ENCODE measurements at regions not wholly inside any gene's neighbourhood (a gene's known extent, or its start where the extent isn't known, plus 50 kb on each side); places are given as distances from the start of the nearest gene placed in this dataset.

- H3K4me3 ChIP-seq (ENCODE audit: low read depth, low read length): no peak overlapping the region
- ChIA-PET POLR2A (no interaction called here), CTCF (interaction anchor here (1.2 to 2.1 kb wide), 2 partner anchors 13 to 22 kb away, joined by 3 to 8 read pairs; no protein-coding TSS in a partner anchor)
- TF ChIP-seq, protein P1, sequence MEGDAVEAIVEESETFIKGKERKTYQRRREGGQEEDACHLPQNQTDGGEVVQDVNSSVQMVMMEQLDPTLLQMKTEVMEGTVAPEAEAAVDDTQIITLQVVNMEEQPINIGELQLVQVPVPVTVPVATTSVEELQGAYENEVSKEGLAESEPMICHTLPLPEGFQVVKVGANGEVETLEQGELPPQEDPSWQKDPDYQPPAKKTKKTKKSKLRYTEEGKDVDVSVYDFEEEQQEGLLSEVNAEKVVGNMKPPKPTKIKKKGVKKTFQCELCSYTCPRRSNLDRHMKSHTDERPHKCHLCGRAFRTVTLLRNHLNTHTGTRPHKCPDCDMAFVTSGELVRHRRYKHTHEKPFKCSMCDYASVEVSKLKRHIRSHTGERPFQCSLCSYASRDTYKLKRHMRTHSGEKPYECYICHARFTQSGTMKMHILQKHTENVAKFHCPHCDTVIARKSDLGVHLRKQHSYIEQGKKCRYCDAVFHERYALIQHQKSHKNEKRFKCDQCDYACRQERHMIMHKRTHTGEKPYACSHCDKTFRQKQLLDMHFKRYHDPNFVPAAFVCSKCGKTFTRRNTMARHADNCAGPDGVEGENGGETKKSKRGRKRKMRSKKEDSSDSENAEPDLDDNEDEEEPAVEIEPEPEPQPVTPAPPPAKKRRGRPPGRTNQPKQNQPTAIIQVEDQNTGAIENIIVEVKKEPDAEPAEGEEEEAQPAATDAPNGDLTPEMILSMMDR (IDR thresholded peaks at IDR 0.05; ENCODE audit: insufficient read depth, low read depth, low read length): no peak
- peaks cover 2% of the 10 kb centered on the region; the same call in 1 of the 2 replicates for H3K27me3 ChIP-seq (ENCODE audit: control insufficient read depth, insufficient read depth, low read length)
- no peak for DNase-seq (ENCODE audit: low read depth)
- no peaks in the 10 kb centered on the region for H3K36me3 ChIP-seq (ENCODE audit: control insufficient read depth, insufficient read depth, low read length)
These were observed 196.6 kb downstream of the RBFOX3 start for GRCh38 chr17:79414063-79414792.

- Histone ChIP-seq H3K27me3 (ENCODE audit: control insufficient read depth, insufficient read depth, low read length) (peaks cover 2% of the 10 kb centered on the region; the same call in 1 of the 2 replicates), H3K36me3 (ENCODE audit: control insufficient read depth, insufficient read depth, low read length) (no peaks in the 10 kb centered on the region), H3K4me3 (ENCODE audit: low read depth, low read length) (no peak overlapping the region)
- DNase-seq (ENCODE audit: low read depth): no peak
- POLR2A ChIA-PET: no interaction called here
- CTCF ChIA-PET: interaction anchor here (1.2 to 2.1 kb wide), 2 partner anchors 13 to 21 kb away, joined by 3 to 8 read pairs; no protein-coding TSS in a partner anchor
- TF ChIP-seq, protein P1 (IDR thresholded peaks at IDR 0.05; ENCODE audit: insufficient read depth, low read depth, low read length): no peak
These were observed 197.2 kb downstream of the RBFOX3 start for GRCh38 chr17:79413611-79414010.

GRCh38 chr17:79412886-79413390 lies 197.9 kb downstream of the RBFOX3 start:
- TF ChIP-seq, protein P1 (IDR thresholded peaks at IDR 0.05; ENCODE audit: insufficient read depth, low read depth, low read length): no peak
- DNase-seq (ENCODE audit: low read depth): no peak
- ChIA-PET POLR2A (no interaction called here), CTCF (no interaction called here)
- Histone ChIP-seq H3K36me3 (ENCODE audit: control insufficient read depth, insufficient read depth, low read length) (no peaks in the 10 kb centered on the region), H3K4me3 (ENCODE audit: low read depth, low read length) (no peak overlapping the region), H3K27me3 (ENCODE audit: control insufficient read depth, insufficient read depth, low read length) (no peaks in the 10 kb centered on the region; the same call in none of the 2 replicates)

DNA sequence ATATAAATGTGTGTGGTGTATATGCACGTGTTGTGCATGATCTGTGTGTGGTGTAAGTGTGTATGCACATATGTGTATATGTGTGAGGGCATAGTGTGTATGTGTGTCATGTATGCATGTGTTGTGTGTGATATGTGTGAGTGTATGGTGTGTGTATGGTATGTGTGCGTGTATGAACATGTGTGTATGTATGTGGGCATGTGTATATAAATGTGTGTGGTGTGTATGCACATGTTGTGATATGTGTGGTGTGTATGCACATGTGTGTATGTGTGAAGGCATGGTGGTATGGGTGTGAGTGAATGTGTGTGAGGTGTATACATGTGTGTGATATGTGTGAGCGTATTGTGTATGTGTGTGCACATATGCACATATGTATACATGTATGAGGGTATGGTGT lies 198.7 kb downstream of the RBFOX3 start:
- DNase-seq (ENCODE audit: low read depth): no peak
- ChIA-PET CTCF (no interaction called here), POLR2A (no interaction called here)
- TF ChIP-seq, protein P1 (IDR thresholded peaks at IDR 0.05; ENCODE audit: insufficient read depth, low read depth, low read length): no peak
- no peaks in the 10 kb centered on the region for H3K36me3 ChIP-seq (ENCODE audit: control insufficient read depth, insufficient read depth, low read length)
- H3K27me3 ChIP-seq (ENCODE audit: control insufficient read depth, insufficient read depth, low read length): peaks cover 2% of the 10 kb centered on the region
- H3K4me3 ChIP-seq (ENCODE audit: low read depth, low read length): no peak overlapping the region

- ChIA-PET CTCF (interaction anchor here (2.4 kb wide), 1 partner anchor 10 kb away, joined by 23 read pairs; no protein-coding TSS in a partner anchor), POLR2A (no interaction called here)
- TF ChIP-seq, protein P1 (IDR thresholded peaks at IDR 0.05; ENCODE audit: insufficient read depth, low read depth, low read length): no peak
- Histone ChIP-seq H3K27me3 (ENCODE audit: control insufficient read depth, insufficient read depth, low read length) (peaks cover 2% of the 10 kb centered on the region), H3K36me3 (ENCODE audit: control insufficient read depth, insufficient read depth, low read length) (no peaks in the 10 kb centered on the region), H3K4me3 (ENCODE audit: low read depth, low read length) (no peak overlapping the region)
- no peak for DNase-seq (ENCODE audit: low read depth)
These were observed 199.4 kb downstream of the RBFOX3 start for GRCh38 chr17:79411419-79411818.

Measured in BJ (cell line).